Large intestine (tissue), 3 donors: ENCODE measurements at regions not wholly inside any gene's neighbourhood (a gene's known extent, or its start where the extent isn't known, plus 50 kb on each side); places are given as distances from the start of the nearest gene placed in this dataset.

Experiments
- DNase-seq, 2 donors: peaks; one replicate each; pipeline versions ENCODE4 v3.0.0 to v3.0.0-alpha.2; 2013
- H3K27ac ChIP-seq: one replicate; pipeline ENCODE4 v1.5.1; 2013; ENCODE audit warnings: low read length
- H3K27me3 ChIP-seq: 2 replicates; pipeline ENCODE4 v1.6.1; 2013; ENCODE audit warnings: low read length; ENCODE audit not compliant: control insufficient read depth, insufficient read depth
- H3K36me3 ChIP-seq: 2 replicates; pipeline ENCODE4 v1.6.1; 2013; ENCODE audit warnings: low read length; ENCODE audit not compliant: control insufficient read depth, insufficient read depth
- H3K4me1 ChIP-seq: one replicate; pipeline ENCODE4 v1.6.1; 2013; ENCODE audit warnings: low read length; ENCODE audit not compliant: control insufficient read depth, insufficient read depth
- H3K4me3 ChIP-seq: one replicate; pipeline ENCODE4 v1.5.1; 2013; ENCODE audit warnings: low read length
- H3K9me3 ChIP-seq: one replicate; pipeline ENCODE4 v1.6.1; 2013; ENCODE audit warnings: mild to moderate bottlenecking, low read depth, low read length, moderate library complexity; ENCODE audit not compliant: control insufficient read depth
- WGBS: methylation state at CpG from one replicate; pipeline ENCODE4 v1.1.5; 2013; ENCODE audit warnings: low lambda C conversion rate; ENCODE audit not compliant: insufficient coverage; 5-methylcytosine and 5-hydroxymethylcytosine counted together

GRCh38 chr1:115577513-115577912, 64.3 kb upstream of the VANGL1 start:
- no peaks in the 10 kb centered on the region for H3K36me3 ChIP-seq
- H3K27me3 ChIP-seq, result no peaks in the 10 kb centered on the region
- DNase-seq, result no peak
- WGBS, result 100% methylated on average over 1 of the region's 3 CpGs
- H3K9me3 ChIP-seq, result no peaks in the 10 kb centered on the region
- H3K27ac ChIP-seq, result no peak overlapping the region
- no peak overlapping the region for H3K4me3 ChIP-seq
- no peaks in the 10 kb centered on the region for H3K4me1 ChIP-seq

GRCh38 chr1:115575661-115576060, 66.1 kb upstream of the VANGL1 start:
- H3K4me1 ChIP-seq, result no peaks in the 10 kb centered on the region
- H3K27me3 ChIP-seq, result no peaks in the 10 kb centered on the region

GRCh38 chr1:115572710-115573109, 69.1 kb upstream of the VANGL1 start:
- Histone ChIP-seq H3K4me3 (no peak overlapping the region), H3K27me3 (no peaks in the 10 kb centered on the region), H3K27ac (no peak overlapping the region), H3K9me3 (no peaks in the 10 kb centered on the region), H3K4me1 (no peaks in the 10 kb centered on the region), H3K36me3 (no peaks in the 10 kb centered on the region)
- WGBS, result 100% methylated on average over 1 of the region's 1 CpG
- DNase-seq, result no peak

More at GRCh38 chr1:115575661-115576060, 66.1 kb upstream of the VANGL1 start:
- Histone ChIP-seq H3K27ac (no peak overlapping the region), H3K4me3 (no peak overlapping the region), H3K9me3 (no peaks in the 10 kb centered on the region), H3K36me3 (no peaks in the 10 kb centered on the region)
- DNase-seq, result no peak

- no peaks in the 10 kb centered on the region for H3K36me3 ChIP-seq
- H3K27me3 ChIP-seq, result peaks cover 11% of the 10 kb centered on the region
- no peak overlapping the region for H3K27ac ChIP-seq
- H3K4me3 ChIP-seq, result no peak overlapping the region
- H3K4me1 ChIP-seq, result no peaks in the 10 kb centered on the region
- no peak for DNase-seq
- peaks cover 3% of the 10 kb centered on the region for H3K9me3 ChIP-seq
Measured at GRCh38 chr1:115567431-115567830, 74.3 kb upstream of the VANGL1 start.

- Histone ChIP-seq H3K4me1 (no peaks in the 10 kb centered on the region), H3K27me3 (peaks cover 11% of the 10 kb centered on the region), H3K27ac (no peak overlapping the region), H3K4me3 (no peak overlapping the region), H3K36me3 (no peaks in the 10 kb centered on the region), H3K9me3 (peaks cover 3% of the 10 kb centered on the region)
- WGBS, result 100% methylated on average over 1 of the region's 3 CpGs
- no peak for DNase-seq
Measured at GRCh38 chr1:115565791-115566190, 76.0 kb upstream of the VANGL1 start.

- H3K4me1 ChIP-seq, result no peaks in the 10 kb centered on the region
- peaks cover 11% of the 10 kb centered on the region for H3K27me3 ChIP-seq
- peaks cover 3% of the 10 kb centered on the region for H3K9me3 ChIP-seq
- no peaks in the 10 kb centered on the region for H3K36me3 ChIP-seq
- 91% methylated on average over 3 of the region's 3 CpGs for WGBS
- H3K27ac ChIP-seq, result no peak overlapping the region
- DNase-seq, result no peak
- H3K4me3 ChIP-seq, result no peak overlapping the region
Measured at GRCh38 chr1:115565353-115565752, 76.4 kb upstream of the VANGL1 start.

- no CpG with 5 or more reads among the region's 25 CpGs for WGBS
- no peak for DNase-seq
Measured at GRCh38 chr1:115564201-115564600, 77.6 kb upstream of the VANGL1 start.

GRCh38 chr1:115560027-115560426, 81.7 kb upstream of the VANGL1 start:
- Histone ChIP-seq H3K9me3 (peaks cover 3% of the 10 kb centered on the region), H3K4me1 (no peaks in the 10 kb centered on the region), H3K27me3 (peaks cover 11% of the 10 kb centered on the region), H3K4me3 (no peak overlapping the region), H3K36me3 (no peaks in the 10 kb centered on the region), H3K27ac (no peak overlapping the region)
- DNase-seq, result no peak
- WGBS, result no CpG with 5 or more reads among the region's 7 CpGs

More at GRCh38 chr1:115564201-115564600, 77.6 kb upstream of the VANGL1 start:
- no peaks in the 10 kb centered on the region for H3K4me1 ChIP-seq
- H3K4me3 ChIP-seq, result no peak overlapping the region
- no peaks in the 10 kb centered on the region for H3K36me3 ChIP-seq
- peaks cover 3% of the 10 kb centered on the region for H3K9me3 ChIP-seq
- peaks cover 11% of the 10 kb centered on the region for H3K27me3 ChIP-seq
- H3K27ac ChIP-seq, result no peak overlapping the region

GRCh38 chr1:115558275-115558674, 83.5 kb upstream of the VANGL1 start:
- Histone ChIP-seq H3K27ac (no peak overlapping the region), H3K9me3 (no peaks in the 10 kb centered on the region), H3K27me3 (peaks cover 2% of the 10 kb centered on the region), H3K4me3 (no peak overlapping the region), H3K36me3 (no peaks in the 10 kb centered on the region), H3K4me1 (no peaks in the 10 kb centered on the region)
- no peak for DNase-seq
- 83% methylated on average over 1 of the region's 2 CpGs for WGBS

GRCh38 chr1:115557715-115558114, 84.1 kb upstream of the VANGL1 start:
- WGBS, result no CpG with 5 or more reads among the region's 1 CpG
- Histone ChIP-seq H3K27me3 (peaks cover 4% of the 10 kb centered on the region), H3K9me3 (no peaks in the 10 kb centered on the region), H3K4me1 (no peaks in the 10 kb centered on the region), H3K27ac (no peak overlapping the region), H3K36me3 (no peaks in the 10 kb centered on the region), H3K4me3 (no peak overlapping the region)
- no peak for DNase-seq

- H3K4me3 ChIP-seq, result no peak overlapping the region
- WGBS, result no CpG with 5 or more reads among the region's 1 CpG
- no peaks in the 10 kb centered on the region for H3K36me3 ChIP-seq
- no peaks in the 10 kb centered on the region for H3K4me1 ChIP-seq
- peaks cover 4% of the 10 kb centered on the region for H3K27me3 ChIP-seq
- no peak for DNase-seq
- no peak overlapping the region for H3K27ac ChIP-seq
- no peaks in the 10 kb centered on the region for H3K9me3 ChIP-seq
Measured at GRCh38 chr1:115556236-115556635, 85.5 kb upstream of the VANGL1 start.
